Tibial nerve (tissue), 4 donors: ENCODE measurements at regions not wholly inside any gene's neighbourhood (a gene's known extent, or its start where the extent isn't known, plus 50 kb on each side); places are given as distances from the start of the nearest gene placed in this dataset.

Experiments used
- CTCF ChIP-seq, 5 experiments: fragments of 200-600 bp in 3 of 5; fragments of 450-650 bp in 2 of 5; sonication (generic) in 3 of 5; IDR thresholded peaks; one replicate each; pipeline ENCODE4 v1.5.1; 2016 to 2019; ENCODE audit warnings: antibody characterized with exemption in 5 of 5, mild to moderate bottlenecking in 3 of 5, moderate library complexity in 2 of 5
- EP300 ChIP-seq, 2 donors: sonication (generic); formaldehyde crosslinking; IDR thresholded peaks; one replicate each; pipeline ENCODE4 v1.6.1; 2017; ENCODE audit warnings: antibody characterized with exemption in 2 of 2, mild to moderate bottlenecking in 1 of 2
- POLR2A ChIP-seq, 2 donors: fragments of 450-650 bp; IDR thresholded peaks; one replicate each; pipeline ENCODE4 v1.6.1; 2017; ENCODE audit warnings: antibody characterized with exemption in 2 of 2, mild to moderate bottlenecking in 2 of 2, moderate library complexity in 2 of 2

- no peak for TF ChIP-seq EP300 (IDR thresholded peaks at IDR 0.05)
- TF ChIP-seq CTCF (IDR thresholded peaks at IDR 0.05), result no peak
- TF ChIP-seq POLR2A (IDR thresholded peaks at IDR 0.05), result no peak
Observed at GRCh38 chrX:33285550-33285949, 74.2 kb upstream of the DMD start.
